Stomach (tissue), 8 donors: ENCODE measurements at regions not wholly inside any gene's neighbourhood (a gene's known extent, or its start where the extent isn't known, plus 50 kb on each side); places are given as distances from the start of the nearest gene placed in this dataset.

ENCODE experiments used
- DNase-seq, 2 donors: peaks; one replicate each; pipeline versions ENCODE4 v3.0.0 to v3.0.0-alpha.2; 2013 to 2019
- H3K27ac ChIP-seq, 5 donors: fragments of 200-600 bp in 4 of 5; sonication (generic) in 4 of 5; one replicate each; pipeline ENCODE4 v1.5.1; 2013 to 2019; ENCODE audit warnings: mild to moderate bottlenecking in 1 of 5, moderate library complexity in 1 of 5
- H3K27me3 ChIP-seq, 3 donors: fragments of 200-600 bp; sonication (generic); one replicate each; pipeline ENCODE4 v1.5.1; 2017 to 2019; ENCODE audit warnings: mixed run types in 1 of 3
- H3K36me3 ChIP-seq, 4 donors: fragments of 200-600 bp; sonication (generic); 1 replicate in 3 of 4; 2 replicates in 1 of 4; pipeline ENCODE4 v1.5.1; 2016 to 2019
- H3K4me1 ChIP-seq, 4 donors: fragments of 200-600 bp; sonication (generic); one replicate each; pipeline ENCODE4 v1.5.1; 2016 to 2019
- H3K4me3 ChIP-seq, 4 donors: fragments of 200-600 bp; sonication (generic) in 3 of 4; one replicate each; pipeline ENCODE4 v1.5.1; 2016 to 2019; ENCODE audit warnings: mild to moderate bottlenecking in 1 of 4
- H3K9me3 ChIP-seq, 4 donors: fragments of 200-600 bp; sonication (generic); one replicate each; pipeline ENCODE4 v1.5.1; 2016 to 2019
- CTCF ChIP-seq, 7 experiments: fragments of 450-650 bp in 4 of 7; fragments of 200-600 bp in 3 of 7; sonication (generic) in 3 of 7; IDR thresholded peaks; one replicate each; pipeline ENCODE4 v1.5.1; 2016 to 2019; ENCODE audit warnings: antibody characterized with exemption in 7 of 7, control low read depth in 2 of 7, mild to moderate bottlenecking in 1 of 7
- EP300 ChIP-seq: sonication (generic); formaldehyde crosslinking; IDR thresholded peaks from one replicate; pipeline ENCODE4 v1.6.1; 2017; ENCODE audit warnings: antibody characterized with exemption
- POLR2A ChIP-seq, 4 donors: fragments of 450-650 bp; IDR thresholded peaks; one replicate each; pipeline ENCODE4 v1.6.1; 2016; ENCODE audit warnings: antibody characterized with exemption in 4 of 4, control low read depth in 2 of 4, mild to moderate bottlenecking in 1 of 4, moderate library complexity in 1 of 4
- POLR2AphosphoS5 ChIP-seq, 3 donors: sonication (generic); formaldehyde crosslinking; IDR thresholded peaks; one replicate each; pipeline ENCODE4 v1.6.1; 2016; ENCODE audit warnings: antibody characterized with exemption in 3 of 3
- WGBS, 5 donors: extraction: QIAGEN DNeasy Blood & Tissue Kit in 3 of 5; methylation state at CpG; one replicate each; pipeline versions ENCODE4 v1.1.5 to v1.1.7; 2013 to 2018; 5-methylcytosine and 5-hydroxymethylcytosine counted together
- intact Hi-C: fragments of 100-400 bp; cut with DNase I; formaldehyde crosslinking; loops from one replicate; pipeline ENCODE4 v1.15.1; 2023; ENCODE audit warnings: low total_unique reads
- donor health status: healthy with polysubstance abuse.
- donor health status: Bipolar disorder and iron deficiency.
- donor health status: healthy.

DNA sequence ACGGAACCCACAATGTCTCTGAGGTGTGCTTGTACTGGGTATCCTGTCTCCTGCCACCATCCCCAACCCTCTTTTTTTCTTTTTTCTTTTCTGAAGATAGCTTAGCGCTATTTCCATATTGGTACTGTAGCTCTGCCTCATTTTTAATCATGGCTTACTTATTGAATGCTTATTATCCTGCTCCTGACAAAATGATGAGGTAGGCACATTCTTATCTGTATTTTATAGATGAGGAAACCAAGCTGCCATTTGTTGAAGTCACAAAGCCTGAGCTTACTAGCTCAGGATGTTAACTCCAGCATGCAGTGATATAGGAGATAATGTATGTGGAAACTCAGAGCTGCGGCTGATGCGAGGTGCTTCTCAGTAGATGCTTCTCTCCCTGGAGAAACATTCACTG is 61.4 kb upstream of the GPR6 start:
- DNase-seq, result no peak
- Histone ChIP-seq H3K4me3 (no peak overlapping the region), H3K36me3 (no peaks in the 10 kb centered on the region), H3K9me3 (no peaks in the 10 kb centered on the region), H3K27ac (no peak overlapping the region), H3K4me1 (peaks cover 0 to 2% (median 0%) of the 10 kb centered on the region in 4 donors), H3K27me3 (no peaks in the 10 kb centered on the region)
- WGBS, 5 donors, result 70 to 98% (median 81%) methylated on average over 4 of the region's 4 CpGs
- TF ChIP-seq POLR2A (IDR thresholded peaks at IDR 0.05), result no peak
- intact Hi-C loops, result no loop called here

- Histone ChIP-seq H3K27me3 (no peaks in the 10 kb centered on the region), H3K4me1 (no peaks in the 10 kb centered on the region), H3K4me3 (no peak overlapping the region), H3K9me3 (no peaks in the 10 kb centered on the region), H3K36me3 (no peaks in the 10 kb centered on the region), H3K27ac (no peak overlapping the region)
- intact Hi-C loops, result no loop called here
- WGBS, 5 donors, result 95 to 99% (median 97%) methylated on average over 3 of the region's 3 CpGs
- TF ChIP-seq POLR2A (IDR thresholded peaks at IDR 0.05), result no peak
- no peak for DNase-seq
Observed at GRCh38 chr6:109918227-109918626, 59.9 kb upstream of the GPR6 start.

- H3K4me3 ChIP-seq, result no peak overlapping the region
- H3K4me1 ChIP-seq, result peaks cover 0 to 11% (median 7%) of the 10 kb centered on the region in 4 donors
- TF ChIP-seq POLR2A (IDR thresholded peaks at IDR 0.05), result no peak
- TF ChIP-seq CTCF (IDR thresholded peaks at IDR 0.05), result no peak
- TF ChIP-seq EP300, result no peak
- no peak for TF ChIP-seq POLR2AphosphoS5 (IDR thresholded peaks at IDR 0.05)
- WGBS, 5 donors, result 92 to 98% (median 95%) methylated on average over 10 of the region's 10 CpGs
- no peak for DNase-seq
- H3K36me3 ChIP-seq, result no peaks in the 10 kb centered on the region
- H3K9me3 ChIP-seq, result no peaks in the 10 kb centered on the region
- no peaks in the 10 kb centered on the region for H3K27me3 ChIP-seq
- intact Hi-C loops, result no loop called here
- H3K27ac ChIP-seq, result no peak overlapping the region
Observed at GRCh38 chr6:109920911-109921310, 57.2 kb upstream of the GPR6 start.

- intact Hi-C loops, result no loop called here
- peaks cover 0 to 11% (median 7%) of the 10 kb centered on the region in 4 donors for H3K4me1 ChIP-seq
- no peaks in the 10 kb centered on the region for H3K36me3 ChIP-seq
- no peaks in the 10 kb centered on the region for H3K9me3 ChIP-seq
- no peaks in the 10 kb centered on the region for H3K27me3 ChIP-seq
- H3K27ac ChIP-seq, result no peak overlapping the region
- WGBS, 5 donors, result 14 to 33% (median 20%) methylated on average over 4 of the region's 4 CpGs
- H3K4me3 ChIP-seq, result no peak overlapping the region
- DNase-seq, result no peak
- no peak for TF ChIP-seq POLR2A (IDR thresholded peaks at IDR 0.05)
- TF ChIP-seq POLR2AphosphoS5 (IDR thresholded peaks at IDR 0.05), result no peak
Observed at GRCh38 chr6:109922851-109923250, 55.3 kb upstream of the GPR6 start.

DNA sequence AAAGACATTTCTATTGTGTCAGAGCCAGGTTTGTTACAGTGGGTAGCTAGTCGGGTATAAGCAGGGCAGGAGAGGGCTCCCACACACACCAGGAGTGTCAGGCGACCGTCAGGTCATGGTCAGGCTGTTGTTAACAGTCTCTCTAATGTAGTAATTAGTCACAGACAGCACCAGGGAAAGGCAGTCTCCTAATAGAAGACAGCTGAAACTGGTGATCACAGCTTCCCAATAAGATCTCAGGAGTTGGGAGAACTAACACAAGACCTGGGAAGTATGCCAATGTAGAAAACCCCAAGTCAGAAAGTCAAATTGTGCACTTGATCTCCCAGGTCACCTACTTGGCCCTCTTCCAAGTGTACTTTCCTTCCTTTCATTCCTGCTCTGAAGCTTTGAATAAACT is 53.0 kb upstream of the GPR6 start:
- H3K27me3 ChIP-seq, result no peaks in the 10 kb centered on the region
- no peak overlapping the region for H3K4me3 ChIP-seq
- peak in 1 of 2 donors; percentile 71 for DNase-seq
- TF ChIP-seq POLR2A (IDR thresholded peaks at IDR 0.05) (no peak), CTCF (IDR thresholded peaks at IDR 0.05) (no peak), POLR2AphosphoS5 (IDR thresholded peaks at IDR 0.05) (no peak), EP300 (no peak)
- no peaks in the 10 kb centered on the region for H3K9me3 ChIP-seq
- no peaks in the 10 kb centered on the region for H3K36me3 ChIP-seq
- WGBS, 5 donors, result 17 to 29% (median 22%) methylated on average over 3 of the region's 3 CpGs
- H3K4me1 ChIP-seq, result peaks cover 0 to 11% (median 7%) of the 10 kb centered on the region in 4 donors
- intact Hi-C loops, result no loop called here
- H3K27ac ChIP-seq, result no peak overlapping the region

- H3K27me3 ChIP-seq, result no peaks in the 10 kb centered on the region
- no peak overlapping the region for H3K4me3 ChIP-seq
- no peak overlapping the region for H3K27ac ChIP-seq
- 53 to 75% (median 54%) methylated on average over 1 of the region's 1 CpG for WGBS, 5 donors
- intact Hi-C loops, result no loop called here
- peaks cover 0 to 11% (median 7%) of the 10 kb centered on the region in 4 donors for H3K4me1 ChIP-seq
- DNase-seq, result peak in 1 of 2 donors; percentile 14
- no peak for TF ChIP-seq CTCF (IDR thresholded peaks at IDR 0.05)
- no peak for TF ChIP-seq POLR2A (IDR thresholded peaks at IDR 0.05)
- no peak for TF ChIP-seq POLR2AphosphoS5 (IDR thresholded peaks at IDR 0.05)
- no peak for TF ChIP-seq EP300
- H3K36me3 ChIP-seq, result no peaks in the 10 kb centered on the region
- no peaks in the 10 kb centered on the region for H3K9me3 ChIP-seq
Observed at GRCh38 chr6:109927052-109927451, 51.1 kb upstream of the GPR6 start.
